H9 (cell line): ENCODE measurements at regions not wholly inside any gene's neighbourhood (a gene's known extent, or its start where the extent isn't known, plus 50 kb on each side); places are given as distances from the start of the nearest gene placed in this dataset.

Experiments
- DNase-seq: peaks from one replicate; pipeline ENCODE4 v3.0.0-alpha.2; 2017
- H2AFZ ChIP-seq: one replicate; pipeline ENCODE4 v1.6.1; 2013; ENCODE audit warnings: mild to moderate bottlenecking, low read length, control low read depth, moderate library complexity
- H2AK5ac ChIP-seq: 2 replicates; pipeline ENCODE4 v1.6.1; 2013; ENCODE audit warnings: low read length, control low read depth, mixed read lengths; ENCODE audit not compliant: insufficient read length
- H2BK120ac ChIP-seq: one replicate; pipeline ENCODE4 v1.6.1; 2013; ENCODE audit warnings: low read depth, mild to moderate bottlenecking, low read length, control low read depth, inconsistent platforms; ENCODE audit not compliant: poor library complexity, severe bottlenecking
- H2BK12ac ChIP-seq: 2 replicates; pipeline ENCODE4 v1.6.1; 2013; ENCODE audit warnings: low read length, control low read depth, mixed read lengths, low read depth; ENCODE audit not compliant: insufficient read length
- H2BK15ac ChIP-seq: 2 replicates; pipeline ENCODE4 v1.6.1; 2013; ENCODE audit warnings: low read depth, low read length, control low read depth
- H2BK20ac ChIP-seq: one replicate; pipeline ENCODE4 v1.6.1; 2013; ENCODE audit warnings: low read depth, mild to moderate bottlenecking, low read length, control low read depth, inconsistent platforms; ENCODE audit not compliant: poor library complexity, severe bottlenecking
- H2BK5ac ChIP-seq: 2 replicates; pipeline ENCODE4 v1.6.1; 2013; ENCODE audit warnings: low read length, control low read depth, mixed read lengths; ENCODE audit not compliant: insufficient read length
- H3K14ac ChIP-seq: 2 replicates; pipeline ENCODE4 v1.6.1; 2013; ENCODE audit warnings: low read length, control low read depth; ENCODE audit not compliant: insufficient read depth
- H3K18ac ChIP-seq: 2 replicates; pipeline ENCODE4 v1.6.1; 2013; ENCODE audit warnings: low read depth, mild to moderate bottlenecking, mixed read lengths, low read length, control low read depth; ENCODE audit not compliant: insufficient read length
- H3K23ac ChIP-seq: 2 replicates; pipeline ENCODE4 v1.6.1; 2013; ENCODE audit warnings: low read length, control low read depth, mixed read lengths, low read depth; ENCODE audit not compliant: insufficient read length
- H3K23me2 ChIP-seq: 2 replicates; pipeline ENCODE4 v1.6.1; 2013; ENCODE audit warnings: low read depth, mild to moderate bottlenecking, mixed read lengths, low read length, control low read depth; ENCODE audit not compliant: insufficient read length, poor library complexity, severe bottlenecking
- H3K27ac ChIP-seq: 2 replicates; pipeline ENCODE4 v1.5.1; 2013; ENCODE audit warnings: low read length, control low read depth, mixed read lengths, low read depth; ENCODE audit not compliant: insufficient read length
- H3K27me3 ChIP-seq: 2 replicates; pipeline ENCODE4 v1.6.1; 2013; ENCODE audit warnings: low read length, control low read depth, inconsistent platforms; ENCODE audit not compliant: insufficient read depth
- H3K4ac ChIP-seq: 2 replicates; pipeline ENCODE4 v1.6.1; 2013; ENCODE audit warnings: low read depth, mild to moderate bottlenecking, control low read depth, inconsistent platforms, low read length, moderate library complexity
- H3K4me1 ChIP-seq: 2 replicates; pipeline ENCODE4 v1.6.1; 2013; ENCODE audit warnings: low read length, control low read depth, inconsistent platforms; ENCODE audit not compliant: insufficient read depth
- H3K4me2 ChIP-seq: 2 replicates; pipeline ENCODE4 v1.6.1; 2013; ENCODE audit warnings: low read length, control low read depth, mixed read lengths; ENCODE audit not compliant: insufficient read length, insufficient read depth
- H3K56ac ChIP-seq: 2 replicates; pipeline ENCODE4 v1.6.1; 2013; ENCODE audit warnings: low read depth, mild to moderate bottlenecking, mixed read lengths, low read length, control low read depth; ENCODE audit not compliant: insufficient read length
- H3K79me1 ChIP-seq: 2 replicates; pipeline ENCODE4 v1.6.1; 2013; ENCODE audit warnings: low read depth, mild to moderate bottlenecking, moderate library complexity, low read length, control low read depth, inconsistent platforms; ENCODE audit not compliant: insufficient read depth, poor library complexity, severe bottlenecking
- H3K79me2 ChIP-seq: 2 replicates; pipeline ENCODE4 v1.6.1; 2013; ENCODE audit warnings: low read length, control low read depth, inconsistent platforms; ENCODE audit not compliant: insufficient read depth
- H3K9ac ChIP-seq: 2 replicates; pipeline ENCODE4 v1.6.1; 2013; ENCODE audit warnings: low read length, control low read depth, mixed read lengths; ENCODE audit not compliant: insufficient read length; ENCODE audit errors: extremely low read depth
- H3K9me3 ChIP-seq: one replicate; pipeline ENCODE4 v1.6.1; 2013; ENCODE audit warnings: low read depth, low read length, inconsistent platforms; ENCODE audit not compliant: control insufficient read depth
- H3T11ph ChIP-seq: one replicate; pipeline ENCODE4 v1.6.1; 2013; ENCODE audit warnings: mild to moderate bottlenecking, low read length, control low read depth, inconsistent platforms
- H4K20me1 ChIP-seq: one replicate; pipeline ENCODE4 v1.6.1; 2013; ENCODE audit not compliant: control insufficient read depth, insufficient read length, insufficient read depth
- H4K5ac ChIP-seq: 2 replicates; pipeline ENCODE4 v1.6.1; 2013; ENCODE audit warnings: low read depth, mild to moderate bottlenecking, mixed read lengths, low read length, control low read depth; ENCODE audit not compliant: insufficient read length
- H4K8ac ChIP-seq: replicated peaks from 2 replicates; pipeline ENCODE4 v1.6.1; 2013; ENCODE audit warnings: low read length, control low read depth, mixed read lengths, low read depth; ENCODE audit not compliant: insufficient read length
- H4K91ac ChIP-seq: 2 replicates; pipeline ENCODE4 v1.6.1; 2013; ENCODE audit warnings: low read depth, mild to moderate bottlenecking, moderate library complexity, mixed read lengths, low read length, control low read depth; ENCODE audit not compliant: insufficient read length
- H3K27ac Mint-ChIP-seq, 3 experiments: 2 replicates in 2 of 3; 3 replicates in 1 of 3; pipeline ENCODE4 v1.8.0; 2020 to 2021; ENCODE audit warnings: mixed read lengths in 3 of 3, mild to moderate bottlenecking in 1 of 3, moderate library complexity in 1 of 3
- H3K27me3 Mint-ChIP-seq: 2 replicates; pipeline ENCODE4 v1.8.0; 2021; ENCODE audit warnings: low read depth, mild to moderate bottlenecking, moderate library complexity, mixed read lengths
- H3K36me3 Mint-ChIP-seq, 3 experiments: 2 replicates in 2 of 3; 3 replicates in 1 of 3; pipeline ENCODE4 v1.8.0; 2020 to 2021; ENCODE audit warnings: low read depth in 3 of 3, mixed read lengths in 3 of 3; ENCODE audit not compliant: insufficient read depth in 1 of 3
- H3K4me1 Mint-ChIP-seq, 2 experiments: 2 replicates each; pipeline ENCODE4 v1.8.0; 2020; ENCODE audit warnings: mixed read lengths in 2 of 2
- H3K4me3 Mint-ChIP-seq, 2 experiments: 2 replicates in 1 of 2; 3 replicates in 1 of 2; pipeline ENCODE4 v1.8.0; 2020 to 2021; ENCODE audit warnings: mild to moderate bottlenecking in 2 of 2, mixed read lengths in 2 of 2, moderate library complexity in 1 of 2
- H3K9me3 Mint-ChIP-seq, 2 experiments: 2 replicates in 1 of 2; 3 replicates in 1 of 2; pipeline ENCODE4 v1.8.0; 2020; ENCODE audit warnings: mild to moderate bottlenecking in 2 of 2, mixed read lengths in 2 of 2, moderate library complexity in 1 of 2
- CTCF ChIP-seq: fragments of 200-600 bp; sonication (generic); conservative IDR thresholded peaks from 3 replicates; pipeline ENCODE4 v1.8.0; 2021; ENCODE audit warnings: antibody characterized with exemption, mild to moderate bottlenecking
- WGBS: extraction: QIAGEN DNeasy Blood & Tissue Kit; methylation state at CpG from one replicate; pipeline ENCODE4 v1.1.7; 2013; ENCODE audit warnings: missing lambda C conversion rate, low lambda C conversion rate, mixed read lengths; ENCODE audit not compliant: insufficient read length; ENCODE audit errors: extremely low coverage; 5-methylcytosine and 5-hydroxymethylcytosine counted together

- no peak overlapping the region for H3T11ph ChIP-seq
- no peak overlapping the region for H2AFZ ChIP-seq
- H2BK15ac ChIP-seq = no peak overlapping the region
- no peak overlapping the region for H3K23ac ChIP-seq
- no peak overlapping the region for H2BK20ac ChIP-seq
- Mint-ChIP-seq H3K4me3 (no peak overlapping the region), H3K9me3 (peaks cover 3 to 5% of the 10 kb centered on the region in 2 experiments; a peak in 2 of 5 replicates), H3K4me1 (no peaks in the 10 kb centered on the region), H3K36me3 (no peaks in the 10 kb centered on the region), H3K27me3 (no peaks in the 10 kb centered on the region), H3K27ac (no peak overlapping the region)
- WGBS = no CpG with 5 or more reads among the region's 5 CpGs
- no peaks in the 10 kb centered on the region for H3K79me1 ChIP-seq
- H3K9me3 ChIP-seq = no peaks in the 10 kb centered on the region
- H3K14ac ChIP-seq = no peak overlapping the region
- no peaks in the 10 kb centered on the region for H3K23me2 ChIP-seq
- no peak overlapping the region for H4K5ac ChIP-seq
- H2BK12ac ChIP-seq = no peak overlapping the region
- no peaks in the 10 kb centered on the region for H3K79me2 ChIP-seq
- H2AK5ac ChIP-seq = no peak overlapping the region
- H3K18ac ChIP-seq = no peak overlapping the region
- H4K91ac ChIP-seq = no peak overlapping the region
- H3K4ac ChIP-seq = no peak overlapping the region
- H3K9ac ChIP-seq = no peak overlapping the region
- H2BK120ac ChIP-seq = no peak overlapping the region
- no peak overlapping the region for H3K27ac ChIP-seq
- no peak for TF ChIP-seq CTCF
- H3K27me3 ChIP-seq = no peaks in the 10 kb centered on the region
- no peak for DNase-seq
- no peaks in the 10 kb centered on the region for H3K4me1 ChIP-seq
- no peak overlapping the region for H3K56ac ChIP-seq
- no peak overlapping the region for H2BK5ac ChIP-seq
- H4K8ac ChIP-seq = no peak overlapping the region
- H4K20me1 ChIP-seq = no peaks in the 10 kb centered on the region
- H3K4me2 ChIP-seq = no peak overlapping the region
Observed at GRCh38 chr20:52532674-52533073, 341.1 kb upstream of the ZFP64 start.
